ENCODE measurements at regions not wholly inside any gene's neighbourhood (a gene's known extent, or its start where the extent isn't known, plus 50 kb on each side); places are given as distances from the start of the nearest gene placed in this dataset.

DNA sequence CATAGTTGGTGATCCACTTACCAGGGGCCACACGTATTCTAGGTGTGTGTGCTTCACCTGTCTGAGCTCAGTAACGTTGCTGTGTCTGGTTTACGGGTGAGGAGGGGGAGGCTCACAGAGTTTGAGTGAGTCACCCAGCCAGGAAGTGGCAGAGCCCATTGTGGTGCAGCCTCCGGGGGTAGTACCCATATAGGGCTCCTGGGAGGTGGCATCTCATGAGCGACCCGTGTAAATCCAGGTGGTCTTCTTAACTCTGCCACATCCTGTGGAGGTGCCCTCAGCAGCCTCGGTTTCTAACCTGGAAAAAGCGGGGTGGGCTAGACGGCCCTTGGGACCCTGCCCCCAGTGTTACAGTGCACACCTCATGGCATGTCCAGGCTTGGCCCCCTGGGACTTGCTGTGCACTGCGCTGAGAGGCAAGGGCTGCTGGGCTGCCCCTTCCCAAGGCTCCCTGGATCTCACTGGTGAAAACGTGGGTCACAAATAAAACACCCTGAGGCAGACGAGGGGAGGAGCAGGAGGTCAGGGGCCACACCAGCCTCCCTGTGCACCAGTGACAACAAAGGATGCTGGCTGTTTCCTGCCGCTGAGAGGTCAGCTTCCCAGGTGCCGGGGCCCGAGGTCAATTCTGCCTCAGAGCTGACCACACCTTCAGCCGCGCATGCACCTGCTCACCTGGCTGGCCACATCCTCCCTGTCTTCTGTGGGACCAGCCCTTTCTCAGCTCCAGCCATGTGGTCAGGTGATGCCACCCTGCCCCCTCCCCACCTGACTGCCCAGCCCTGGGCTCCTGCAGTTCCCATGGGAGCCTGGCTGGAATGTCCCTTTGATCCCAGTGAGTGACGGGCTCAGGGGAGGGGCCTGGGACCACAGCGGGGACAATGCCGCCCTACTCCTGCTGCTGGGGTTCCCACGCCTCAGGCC, 305.1 kb downstream of the CTTN start:
- Histone ChIP-seq H3K4me2 (no peak overlapping the region), H3K9me3 (no peaks in the 10 kb centered on the region), H3K79me2 (ENCODE audit: insufficient read depth) (no peaks in the 10 kb centered on the region), H3K27me3 (ENCODE audit: insufficient read depth) (no peaks in the 10 kb centered on the region), H3K9me2 (no peaks in the 10 kb centered on the region), H2AFZ (ENCODE audit: low read depth) (no peak overlapping the region), H3K36me3 (replicated peaks in 1 of 2; ENCODE audit: control insufficient read depth in 1 of 2, insufficient read depth in 2 of 2, low read length in 1 of 2) (no peaks in the 10 kb centered on the region), H3F3A (replicated peaks; ENCODE audit: insufficient read depth) (no peaks in the 10 kb centered on the region), H4K20me1 (ENCODE audit: insufficient read depth) (no peaks in the 10 kb centered on the region), H3K4me3 (ENCODE audit: low read depth in 2 of 2, low read length in 1 of 2) (no peak overlapping the region), H3K4me1 (ENCODE audit: control insufficient read depth in 1 of 2, insufficient read depth in 2 of 2, low read depth in 1 of 2, low read length in 1 of 2) (peaks cover 0 to 8% of the 10 kb centered on the region in 2 experiments; a peak in 1 of 4 replicates), H3K9ac (no peak overlapping the region), H3K27ac (ENCODE audit: low read depth in 2 of 2, low read length in 1 of 2) (no peak overlapping the region)
- no peak for DNase-seq
- TF ChIP-seq, protein P1, sequence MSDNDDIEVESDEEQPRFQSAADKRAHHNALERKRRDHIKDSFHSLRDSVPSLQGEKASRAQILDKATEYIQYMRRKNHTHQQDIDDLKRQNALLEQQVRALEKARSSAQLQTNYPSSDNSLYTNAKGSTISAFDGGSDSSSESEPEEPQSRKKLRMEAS (IDR thresholded peaks at IDR 0.05; ENCODE audit: low read depth) = no peak
- TF ChIP-seq RFX5 (IDR thresholded peaks at IDR 0.05; ENCODE audit: low read length) (no peak), FOXJ3 (CRISPR knock-in tag; IDR thresholded peaks at IDR 0.05) (no peak), GABPA (IDR thresholded peaks at IDR 0.05; ENCODE audit: low read depth) (no peak), ELF1 (IDR thresholded peaks at IDR 0.05) (no peak), SMC3 (IDR thresholded peaks at IDR 0.05; ENCODE audit: low read depth, low read length) (no peak), FOXM1 (IDR thresholded peaks at IDR 0.05; ENCODE audit: low read depth) (no peak), RCOR1 (IDR thresholded peaks at IDR 0.05; ENCODE audit: low read length) (no peak), TCF12 (IDR thresholded peaks at IDR 0.05) (no peak), GATA2 (CRISPR knock-in tag; IDR thresholded peaks at IDR 0.05) (no peak), SIN3A (IDR thresholded peaks at IDR 0.05; ENCODE audit: borderline replicate concordance, low read depth, low read length) (no peak)
- TF ChIP-seq, protein P2, sequence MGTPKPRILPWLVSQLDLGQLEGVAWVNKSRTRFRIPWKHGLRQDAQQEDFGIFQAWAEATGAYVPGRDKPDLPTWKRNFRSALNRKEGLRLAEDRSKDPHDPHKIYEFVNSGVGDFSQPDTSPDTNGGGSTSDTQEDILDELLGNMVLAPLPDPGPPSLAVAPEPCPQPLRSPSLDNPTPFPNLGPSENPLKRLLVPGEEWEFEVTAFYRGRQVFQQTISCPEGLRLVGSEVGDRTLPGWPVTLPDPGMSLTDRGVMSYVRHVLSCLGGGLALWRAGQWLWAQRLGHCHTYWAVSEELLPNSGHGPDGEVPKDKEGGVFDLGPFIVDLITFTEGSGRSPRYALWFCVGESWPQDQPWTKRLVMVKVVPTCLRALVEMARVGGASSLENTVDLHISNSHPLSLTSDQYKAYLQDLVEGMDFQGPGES (IDR thresholded peaks at IDR 0.05; ENCODE audit: low read depth, low read length) = no peak
- TF ChIP-seq, protein P3, sequence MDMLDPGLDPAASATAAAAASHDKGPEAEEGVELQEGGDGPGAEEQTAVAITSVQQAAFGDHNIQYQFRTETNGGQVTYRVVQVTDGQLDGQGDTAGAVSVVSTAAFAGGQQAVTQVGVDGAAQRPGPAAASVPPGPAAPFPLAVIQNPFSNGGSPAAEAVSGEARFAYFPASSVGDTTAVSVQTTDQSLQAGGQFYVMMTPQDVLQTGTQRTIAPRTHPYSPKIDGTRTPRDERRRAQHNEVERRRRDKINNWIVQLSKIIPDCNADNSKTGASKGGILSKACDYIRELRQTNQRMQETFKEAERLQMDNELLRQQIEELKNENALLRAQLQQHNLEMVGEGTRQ (IDR thresholded peaks at IDR 0.05; ENCODE audit: borderline replicate concordance, low read depth, low read length) = no peak
- TF ChIP-seq, protein P4, sequence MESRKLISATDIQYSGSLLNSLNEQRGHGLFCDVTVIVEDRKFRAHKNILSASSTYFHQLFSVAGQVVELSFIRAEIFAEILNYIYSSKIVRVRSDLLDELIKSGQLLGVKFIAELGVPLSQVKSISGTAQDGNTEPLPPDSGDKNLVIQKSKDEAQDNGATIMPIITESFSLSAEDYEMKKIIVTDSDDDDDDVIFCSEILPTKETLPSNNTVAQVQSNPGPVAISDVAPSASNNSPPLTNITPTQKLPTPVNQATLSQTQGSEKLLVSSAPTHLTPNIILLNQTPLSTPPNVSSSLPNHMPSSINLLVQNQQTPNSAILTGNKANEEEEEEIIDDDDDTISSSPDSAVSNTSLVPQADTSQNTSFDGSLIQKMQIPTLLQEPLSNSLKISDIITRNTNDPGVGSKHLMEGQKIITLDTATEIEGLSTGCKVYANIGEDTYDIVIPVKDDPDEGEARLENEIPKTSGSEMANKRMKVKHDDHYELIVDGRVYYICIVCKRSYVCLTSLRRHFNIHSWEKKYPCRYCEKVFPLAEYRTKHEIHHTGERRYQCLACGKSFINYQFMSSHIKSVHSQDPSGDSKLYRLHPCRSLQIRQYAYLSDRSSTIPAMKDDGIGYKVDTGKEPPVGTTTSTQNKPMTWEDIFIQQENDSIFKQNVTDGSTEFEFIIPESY (IDR thresholded peaks at IDR 0.05; ENCODE audit: borderline replicate concordance, low read depth) = no peak
- POLR2A ChIA-PET = no interaction called here
- CTCF ChIA-PET = no interaction called here
- WGBS (ENCODE audit: low lambda C conversion rate) = 55% methylated on average over 16 of the region's 21 CpGs

Data from SK-N-SH (cell line).